ENCODE measurements at regions not wholly inside any gene's neighbourhood (a gene's known extent, or its start where the extent isn't known, plus 50 kb on each side); places are given as distances from the start of the nearest gene placed in this dataset.

- H3K4me3 ChIP-seq (ENCODE audit: low read length): no peak overlapping the region
- no peak for TF ChIP-seq CTCF (conservative IDR thresholded peaks at IDR 0.05; ENCODE audit: low read length)
Observed at GRCh38 chr1:239606850-239607400, 220.6 kb downstream of the CHRM3 start.

GRCh38 chr1:239608469-239608868, 222.1 kb downstream of the CHRM3 start:
- TF ChIP-seq CTCF (conservative IDR thresholded peaks at IDR 0.05; ENCODE audit: low read length): no peak
- no peak for DNase-seq (ENCODE audit: low read depth)
- no peak overlapping the region for H3K4me3 ChIP-seq (ENCODE audit: low read length)

More at GRCh38 chr1:239606850-239607400, 220.6 kb downstream of the CHRM3 start:
- no peak for DNase-seq (ENCODE audit: low read depth)

GRCh38 chr1:239612379-239612778, 226.0 kb downstream of the CHRM3 start:
- DNase-seq (ENCODE audit: low read depth): no peak

GRCh38 chr1:239616673-239617072, 230.3 kb downstream of the CHRM3 start:
- DNase-seq (ENCODE audit: low read depth): no peak
- no peak for TF ChIP-seq CTCF (conservative IDR thresholded peaks at IDR 0.05; ENCODE audit: low read length)
- no peak overlapping the region for H3K4me3 ChIP-seq (ENCODE audit: low read length)

More at GRCh38 chr1:239612379-239612778, 226.0 kb downstream of the CHRM3 start:
- H3K4me3 ChIP-seq (ENCODE audit: low read length): no peak overlapping the region
- TF ChIP-seq CTCF (conservative IDR thresholded peaks at IDR 0.05; ENCODE audit: low read length): no peak

- DNase-seq (ENCODE audit: low read depth): no peak
- H3K4me3 ChIP-seq (ENCODE audit: low read length): no peak overlapping the region
- TF ChIP-seq CTCF (conservative IDR thresholded peaks at IDR 0.05; ENCODE audit: low read length): no peak
Observed at GRCh38 chr1:239617259-239617658, 230.9 kb downstream of the CHRM3 start.

- no peak for TF ChIP-seq CTCF (conservative IDR thresholded peaks at IDR 0.05; ENCODE audit: low read length)
- DNase-seq (ENCODE audit: low read depth): no peak
- H3K4me3 ChIP-seq (ENCODE audit: low read length): no peak overlapping the region
Observed at GRCh38 chr1:239617731-239618130, 231.4 kb downstream of the CHRM3 start.

GRCh38 chr1:239619190-239619589, 232.8 kb downstream of the CHRM3 start:
- H3K4me3 ChIP-seq (ENCODE audit: low read length): no peak overlapping the region
- TF ChIP-seq CTCF (conservative IDR thresholded peaks at IDR 0.05; ENCODE audit: low read length): no peak
- no peak for DNase-seq (ENCODE audit: low read depth)

All from AG10803 (cell line).